Right lung (tissue), 2 donors: ENCODE measurements at regions not wholly inside any gene's neighbourhood (a gene's known extent, or its start where the extent isn't known, plus 50 kb on each side); places are given as distances from the start of the nearest gene placed in this dataset.
"Not testable (repeated sequence)": the region's sequence is repeated elsewhere in the genome, so short reads cannot be mapped to it uniquely, and the experiment has no call there.

Source experiments
- DNase-seq, 2 donors: peaks; one replicate each; pipeline ENCODE4 v3.0.0-alpha.2; 2013

DNA sequence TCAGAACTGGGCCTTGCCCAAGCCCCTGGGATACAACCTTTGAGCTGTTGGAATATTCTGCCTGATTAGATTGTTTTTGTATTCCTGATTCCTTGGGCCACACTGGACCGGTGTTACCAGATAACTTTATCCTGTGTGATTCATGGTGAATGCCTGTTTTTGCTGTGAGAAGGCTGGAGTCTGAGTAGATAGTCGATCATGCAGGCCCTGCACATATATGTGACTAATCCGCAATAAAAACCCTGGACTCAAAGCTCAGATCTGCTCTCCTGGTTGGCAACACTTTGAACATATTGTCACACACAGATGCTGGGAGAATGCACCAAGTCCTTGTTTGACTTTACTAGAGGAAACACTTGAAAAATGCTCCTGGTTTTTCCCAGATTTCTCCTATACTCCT is 183.9 kb upstream of the MBL2 start:
- DNase-seq, result no peak

DNA sequence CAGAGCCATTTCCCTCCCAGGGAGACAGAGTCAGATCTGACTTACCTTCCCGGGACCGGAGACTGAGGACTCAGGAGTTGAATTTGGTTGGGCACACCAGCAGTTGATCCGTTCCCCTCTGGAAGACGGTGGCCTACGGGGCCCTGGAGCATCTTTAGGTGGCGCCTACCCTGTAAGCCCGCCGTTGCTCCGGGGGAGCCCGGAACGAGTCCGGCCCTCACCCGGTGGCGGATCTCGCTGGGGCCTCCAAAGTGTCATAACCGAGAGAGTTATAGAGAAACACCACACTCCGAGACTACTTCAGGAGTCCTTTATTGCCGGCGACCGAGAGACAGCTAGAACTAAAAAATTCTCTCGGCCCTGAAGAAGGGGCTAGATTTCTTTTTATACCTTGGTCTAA is 182.8 kb upstream of the MBL2 start:
- no peak for DNase-seq

DNA sequence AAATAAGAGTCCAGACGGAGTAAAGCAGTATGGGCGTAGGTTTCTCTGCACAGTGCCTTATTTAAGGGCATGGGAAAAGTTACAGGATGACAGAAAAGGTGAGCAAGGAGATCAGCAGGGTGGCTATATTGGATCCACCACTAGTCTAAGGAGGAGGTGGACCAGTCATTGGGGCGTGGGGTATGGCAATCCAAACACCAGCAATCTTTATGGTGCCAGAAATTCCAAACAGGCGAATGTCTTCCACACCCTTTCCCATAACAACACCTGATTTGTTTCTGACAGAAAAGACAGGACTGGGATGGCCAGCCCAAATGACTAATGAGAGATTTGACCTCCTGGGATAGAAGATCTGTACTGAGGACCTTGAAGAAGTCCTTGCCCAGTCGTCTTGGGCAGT is 181.8 kb upstream of the MBL2 start:
- DNase-seq, result no peak

DNA sequence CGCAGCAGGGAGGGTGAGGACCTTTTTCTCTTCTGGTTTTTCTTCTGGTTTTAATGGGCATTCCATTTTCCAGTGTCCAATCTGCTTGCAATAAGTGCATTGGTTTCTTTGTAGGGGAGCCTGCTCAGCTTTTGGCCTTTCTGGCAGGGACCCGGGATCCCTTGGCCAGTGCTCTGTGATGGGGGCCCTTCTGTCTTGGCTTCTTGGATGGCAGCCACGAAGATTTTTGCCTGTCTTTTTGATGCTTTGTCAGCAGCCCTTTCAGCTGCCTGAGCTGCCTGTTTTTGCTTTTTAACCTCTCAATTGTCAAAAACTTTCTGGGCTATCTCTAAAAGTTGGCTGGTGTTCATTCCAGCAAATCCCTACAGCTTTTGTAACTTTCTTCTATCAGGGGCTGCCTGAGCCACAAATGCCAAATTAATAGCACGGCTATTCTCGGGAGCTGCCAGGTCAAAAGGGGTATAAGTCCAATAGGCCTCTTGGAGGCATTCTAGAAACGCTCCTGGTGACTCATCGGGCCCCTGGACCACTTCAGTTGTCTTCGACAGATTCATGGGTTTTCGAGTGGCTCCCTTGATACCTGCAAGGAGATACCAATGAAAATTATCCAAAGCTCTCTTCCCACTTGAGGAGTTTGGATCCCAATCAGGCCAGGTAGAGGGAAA is 179.9 kb upstream of the MBL2 start:
- peak; percentile 39 to 47 for DNase-seq

DNA sequence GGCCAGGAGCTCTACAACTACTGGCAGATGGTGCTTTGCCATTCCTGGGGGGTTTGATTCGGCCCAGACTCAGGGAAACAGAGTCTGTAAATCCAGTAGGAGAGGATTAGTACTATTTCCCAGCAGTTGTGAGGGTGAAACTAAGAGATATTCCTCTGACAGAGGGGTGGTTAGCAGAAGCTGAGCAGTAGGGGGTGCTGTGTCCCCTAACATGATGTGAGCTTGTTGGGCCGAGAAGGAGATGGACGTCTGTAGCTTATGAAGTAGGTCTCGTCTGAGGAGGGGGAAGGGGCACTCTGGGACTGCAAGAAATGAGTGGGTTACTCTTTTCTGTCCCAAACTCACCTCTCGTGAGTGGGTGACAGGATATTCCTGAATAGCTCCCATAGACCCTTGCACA is 179.2 kb upstream of the MBL2 start:
- peak; percentile 15 to 20 for DNase-seq

DNA sequence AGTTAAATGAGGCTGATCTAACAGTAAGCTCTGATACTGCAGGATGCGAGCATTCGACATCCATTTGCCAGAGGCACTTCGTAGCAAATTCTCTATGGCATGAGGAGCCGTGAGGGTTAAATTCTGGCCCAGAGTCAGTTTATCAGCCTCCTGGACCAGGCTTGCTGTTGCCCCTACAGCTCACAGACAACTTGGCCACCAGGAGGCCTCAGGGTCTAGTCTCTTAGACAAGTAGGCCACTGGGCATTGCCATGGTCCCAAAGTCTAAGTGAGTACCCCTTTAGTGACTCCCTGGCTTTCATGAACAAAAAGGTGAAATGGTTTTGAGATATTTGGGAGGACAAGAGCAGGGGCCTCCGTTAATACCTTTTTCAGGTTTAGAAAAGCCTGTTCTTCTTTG is 178.0 kb upstream of the MBL2 start:
- DNase-seq, result no peak

DNA sequence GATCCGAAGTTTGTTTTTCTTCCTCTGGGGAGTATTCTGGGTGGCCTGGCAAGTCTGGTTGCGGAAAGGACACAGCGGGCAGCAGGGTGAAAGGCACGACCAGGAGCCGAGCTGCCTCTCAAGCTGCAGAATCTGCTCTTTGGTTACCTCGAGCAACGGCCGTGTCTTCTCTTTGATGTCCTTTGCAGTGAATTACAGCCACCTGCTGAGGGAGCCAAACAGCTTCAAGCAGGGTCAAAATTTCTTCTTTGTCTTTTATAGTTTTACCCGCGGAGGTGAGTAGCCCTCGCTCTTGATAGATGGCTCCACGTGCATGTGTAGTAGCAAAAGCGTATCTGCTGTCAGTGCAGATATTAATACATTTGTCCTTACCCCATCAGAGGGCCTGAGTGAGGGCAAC is 177.3 kb upstream of the MBL2 start:
- DNase-seq, result no peak

DNA sequence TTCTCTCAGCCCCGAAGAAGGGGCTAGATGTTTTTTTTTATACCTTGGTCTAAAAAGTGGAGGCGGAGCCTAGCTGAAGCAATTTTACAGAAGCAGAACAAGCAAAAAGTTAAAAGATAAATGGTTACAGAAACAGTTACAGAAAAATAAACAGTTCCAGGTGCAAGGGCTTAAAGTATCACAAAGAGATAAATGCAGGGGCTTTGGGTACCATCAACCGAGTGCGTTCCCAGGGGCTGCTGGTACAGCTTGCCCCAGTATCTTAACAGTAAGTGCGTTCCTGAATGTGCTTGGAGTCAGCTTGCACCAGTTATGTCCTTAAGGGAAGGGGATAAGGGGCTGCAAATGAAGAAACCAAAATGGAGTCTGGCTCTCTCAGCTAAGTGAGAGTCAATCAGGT is 173.9 kb upstream of the MBL2 start:
- DNase-seq, result no peak

DNA sequence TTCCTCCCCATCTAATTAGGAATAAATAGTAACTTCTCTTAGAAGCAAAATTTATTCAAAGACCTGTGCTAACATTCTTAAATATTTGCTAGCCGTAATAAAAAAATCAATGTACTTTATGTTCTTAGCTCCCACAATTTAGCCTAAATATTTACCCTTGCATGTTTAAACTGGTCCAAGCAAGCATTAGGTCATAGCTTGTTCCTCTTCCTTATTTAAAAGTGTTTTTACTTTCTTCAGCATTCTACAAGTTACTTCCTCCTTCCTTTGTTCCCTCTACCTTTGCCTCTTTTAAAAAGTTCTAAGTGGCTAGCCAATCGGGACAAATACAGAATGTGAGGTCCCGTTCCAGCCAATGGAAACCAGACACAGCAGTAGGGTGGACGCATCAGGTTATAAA is 172.9 kb upstream of the MBL2 start:
- DNase-seq, result not testable (repeated sequence)

DNA sequence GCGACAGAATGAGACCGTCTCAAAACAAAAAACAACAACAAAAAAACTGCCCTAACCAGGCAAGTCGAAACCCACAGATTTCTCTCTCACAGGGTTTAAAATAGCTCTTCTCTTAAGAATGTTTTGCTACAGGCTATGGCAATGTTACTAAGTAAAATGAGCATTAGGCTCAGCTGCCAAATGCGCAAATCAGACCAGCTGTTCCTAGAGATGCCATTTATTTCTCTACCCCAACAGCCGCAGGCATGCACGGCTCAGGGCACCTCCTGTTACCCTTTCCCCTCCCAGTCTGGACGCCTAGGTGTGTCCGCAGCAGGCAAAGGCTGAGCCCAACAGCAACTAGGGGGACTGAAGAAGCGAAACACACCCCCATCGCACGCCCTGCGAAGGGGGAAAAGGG is 168.3 kb upstream of the MBL2 start:
- no peak for DNase-seq

DNA sequence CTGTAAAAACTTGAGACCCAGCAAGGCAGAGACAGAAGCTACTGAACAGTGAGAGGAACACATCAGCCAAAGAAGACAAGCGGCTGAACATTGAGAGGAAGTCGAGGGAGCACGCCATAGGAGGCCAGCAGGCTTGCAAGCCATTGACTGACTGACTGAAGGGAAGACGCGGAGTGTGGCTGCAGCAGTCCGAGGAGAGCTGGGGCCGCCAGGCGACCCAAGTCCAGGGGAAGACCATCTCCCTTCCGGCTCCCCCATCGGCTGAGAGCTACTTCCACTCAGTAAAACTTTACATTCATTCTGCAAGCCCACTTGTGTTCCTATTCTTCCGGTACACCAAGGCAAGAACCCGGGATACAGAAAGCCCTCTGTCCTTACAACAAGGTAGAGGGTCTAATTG is 167.3 kb upstream of the MBL2 start:
- no peak for DNase-seq

DNA sequence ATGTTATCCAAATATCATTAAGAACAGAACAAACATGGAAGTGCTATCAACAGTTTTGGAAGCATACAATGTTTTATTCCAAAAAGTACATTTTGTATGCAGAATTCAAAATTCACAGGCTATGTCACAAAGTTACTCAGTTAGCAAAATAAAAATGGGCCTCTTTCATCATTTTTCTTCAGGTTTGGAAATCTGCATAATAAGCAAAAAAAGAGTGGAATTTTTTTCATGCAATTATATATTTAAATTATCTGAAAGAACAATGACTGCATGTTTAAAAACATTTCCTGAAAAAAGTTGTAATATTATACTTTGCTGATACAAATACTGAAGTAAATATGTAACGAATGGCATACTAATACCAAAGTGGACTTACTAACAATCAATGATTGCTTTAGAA is 161.2 kb upstream of the MBL2 start:
- DNase-seq, result no peak

DNA sequence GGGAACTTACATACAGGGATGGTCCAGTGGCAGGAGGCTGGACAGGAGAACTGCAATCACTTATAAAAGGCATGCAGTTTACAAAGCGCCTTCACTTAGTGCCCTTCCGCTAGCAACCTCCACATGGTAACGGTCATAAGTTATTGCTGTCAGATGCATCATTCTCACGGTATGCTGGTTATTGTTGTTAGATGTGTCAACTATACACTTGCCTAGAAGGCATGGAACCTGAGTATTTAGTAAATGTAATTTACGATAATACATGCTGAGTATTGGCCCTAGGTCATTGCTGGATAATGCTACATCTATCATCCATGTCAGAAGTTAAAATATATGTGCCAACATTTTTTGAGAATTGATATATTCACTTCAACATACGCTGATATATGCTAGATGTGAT is 155.1 kb upstream of the MBL2 start:
- DNase-seq, result no peak

DNA sequence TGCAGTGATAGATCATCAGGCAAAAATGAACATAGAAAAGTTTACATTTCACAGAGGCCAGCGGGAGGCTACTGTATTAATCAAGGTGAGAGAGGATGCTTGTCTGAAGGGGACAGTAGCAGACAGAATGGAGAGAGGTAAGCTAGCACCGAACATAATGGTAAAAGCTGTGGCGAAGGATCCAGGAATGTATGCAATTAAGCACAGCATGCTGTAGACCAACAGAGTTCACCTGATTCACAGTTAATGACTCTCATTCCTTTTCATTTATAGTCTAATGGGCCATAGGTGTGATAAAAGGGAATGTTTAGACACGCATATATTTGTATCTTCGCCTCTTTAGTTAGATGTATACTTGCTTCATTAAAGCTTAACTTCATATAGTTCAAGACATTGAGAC is 150.9 kb upstream of the MBL2 start:
- DNase-seq, result no peak

DNA sequence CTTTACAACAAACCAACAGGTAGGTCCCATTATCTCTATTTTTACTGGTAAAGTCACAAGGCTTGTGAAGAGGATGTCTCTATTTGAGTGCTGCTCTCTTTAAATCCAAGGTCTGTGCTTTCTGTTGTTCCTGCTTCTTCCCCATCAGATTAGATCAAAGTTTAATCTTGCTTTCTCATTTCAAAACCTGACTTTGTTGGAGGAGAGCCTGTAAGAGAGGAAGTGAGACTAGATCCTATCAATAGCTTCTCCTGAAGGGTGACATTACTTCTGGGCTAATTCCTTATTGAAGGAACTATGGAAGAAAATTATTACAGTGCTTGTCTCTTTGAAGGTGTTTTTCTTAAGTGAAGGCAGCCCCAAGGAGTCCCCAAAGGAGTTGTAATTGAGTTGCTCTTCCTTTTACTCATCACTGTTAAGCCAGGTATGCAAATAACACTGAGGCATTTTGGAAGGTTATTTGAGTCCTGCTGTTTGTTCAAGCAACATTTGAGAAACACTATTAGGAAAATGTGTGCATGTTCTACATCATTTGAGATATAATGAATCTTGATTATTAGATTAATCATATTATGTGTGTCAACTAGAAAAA is 146.2 kb upstream of the MBL2 start:
- no peak for DNase-seq

DNA sequence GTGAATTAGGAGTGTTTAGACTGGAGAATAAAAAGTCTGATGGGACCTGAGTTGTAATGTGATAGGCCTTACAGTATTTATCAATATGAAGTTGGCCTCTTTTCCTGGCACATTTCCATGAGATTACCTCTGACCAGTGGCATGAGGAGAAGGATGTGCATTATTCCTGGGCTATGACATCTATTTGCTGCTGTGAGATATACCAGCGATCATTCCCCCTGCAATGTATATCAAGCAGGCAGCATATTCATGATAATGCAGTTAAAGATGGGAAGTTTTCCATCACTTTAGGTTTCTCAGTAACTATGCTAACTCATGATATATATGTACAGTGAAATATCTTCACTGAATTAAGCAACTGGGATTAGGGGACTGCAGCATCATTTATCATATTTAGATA is 142.8 kb upstream of the MBL2 start:
- DNase-seq, result no peak

DNA sequence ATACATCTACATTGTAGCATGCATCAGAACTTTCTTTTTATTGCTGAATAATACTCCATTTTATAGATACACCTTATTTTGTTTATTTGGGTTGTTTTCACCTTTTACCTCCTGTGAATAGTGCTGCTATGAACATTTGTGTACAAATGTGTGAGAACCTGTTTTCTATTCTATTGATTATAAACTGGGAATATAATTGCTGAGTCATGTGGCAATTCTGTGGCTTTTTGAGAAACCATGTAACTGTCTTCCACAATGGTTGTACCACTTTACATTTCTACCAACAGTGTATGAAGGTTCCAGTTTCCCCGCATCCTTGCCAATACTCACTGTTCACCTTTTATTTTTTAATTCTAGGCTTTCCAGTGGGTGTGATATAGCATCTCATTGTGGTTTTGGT is 138.6 kb upstream of the MBL2 start:
- no peak for DNase-seq

DNA sequence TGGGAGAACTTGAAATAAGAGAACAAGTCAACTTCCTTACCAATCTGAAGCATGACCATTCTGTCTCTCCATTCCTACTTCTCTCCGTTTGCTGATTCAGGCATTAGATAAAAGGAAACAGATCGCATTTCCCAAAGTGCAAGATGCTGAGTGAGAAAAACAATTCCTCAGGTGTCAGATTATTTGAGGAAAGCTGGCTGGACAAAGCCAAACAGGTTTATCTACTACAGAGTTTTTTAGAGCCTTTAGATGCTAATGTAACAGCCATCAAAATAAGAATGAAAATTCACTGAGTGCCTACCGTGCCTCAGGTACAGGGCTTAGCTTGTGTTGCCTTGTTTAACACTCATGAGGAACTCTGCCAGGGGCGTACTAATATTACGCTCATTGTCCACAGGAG is 135.9 kb upstream of the MBL2 start:
- no peak for DNase-seq

DNA sequence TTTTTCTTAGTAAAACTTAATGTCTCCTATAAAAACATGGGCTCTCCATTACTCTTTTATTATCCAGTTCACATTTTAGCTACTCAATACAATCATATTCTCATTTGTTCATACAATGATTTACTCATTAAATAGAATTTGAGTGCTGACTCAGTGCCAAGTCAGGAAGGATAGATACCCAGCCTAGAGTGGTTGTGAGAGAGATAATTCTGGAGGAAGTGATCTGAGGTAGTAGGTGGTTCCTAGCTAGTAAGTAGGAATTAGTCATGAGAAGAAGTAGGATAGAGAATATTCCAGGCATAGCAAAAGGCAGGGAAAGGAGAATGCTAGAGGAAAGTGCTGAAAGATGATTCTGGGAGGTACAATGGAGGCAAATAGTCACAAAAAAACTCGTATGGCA is 133.5 kb upstream of the MBL2 start:
- DNase-seq, result no peak

DNA sequence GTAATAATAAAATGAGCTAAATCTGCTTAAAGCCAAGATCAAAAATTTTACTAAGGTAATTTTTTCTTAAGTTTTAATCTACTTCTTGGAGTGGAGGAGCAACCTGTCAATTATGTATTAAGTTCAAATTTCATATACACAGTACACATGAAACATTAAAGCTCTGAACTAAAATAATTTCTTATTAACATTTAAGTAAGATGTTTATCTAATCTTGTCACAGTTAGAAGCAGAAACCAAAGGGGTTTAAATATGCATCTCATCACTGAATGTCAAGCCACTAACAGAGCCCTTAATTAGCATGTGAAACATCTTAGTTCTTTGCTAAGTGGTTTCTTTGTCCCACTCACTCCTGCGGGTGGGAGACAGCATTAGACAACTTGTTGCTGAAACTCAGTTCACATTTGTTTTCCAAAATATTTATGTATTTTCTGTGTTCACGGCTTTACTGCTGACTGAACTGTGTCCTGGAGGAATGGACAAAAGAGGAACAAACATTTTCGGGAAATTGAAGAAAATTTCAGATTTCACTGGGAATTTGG is 130.9 kb upstream of the MBL2 start:
- DNase-seq, result no peak

DNA sequence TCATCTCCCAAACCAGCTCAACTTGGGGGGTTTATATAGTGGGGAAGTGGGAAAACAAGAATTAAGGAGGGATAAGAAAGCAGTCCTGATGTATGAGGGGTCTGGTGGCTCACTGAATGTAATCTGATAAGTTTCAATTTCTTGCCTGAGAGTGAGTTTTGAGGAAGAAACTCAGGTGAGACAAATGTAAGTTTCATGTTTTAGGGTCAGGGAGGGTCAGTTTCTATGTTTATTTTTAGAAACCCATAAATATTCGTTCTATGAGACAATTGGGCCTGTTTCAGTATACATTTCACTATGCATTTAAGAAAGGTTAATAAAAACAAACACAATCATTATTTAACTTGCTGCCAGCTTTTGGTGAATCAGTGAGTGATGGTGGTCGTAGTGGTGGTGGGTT is 128.0 kb upstream of the MBL2 start:
- DNase-seq, result no peak

DNA sequence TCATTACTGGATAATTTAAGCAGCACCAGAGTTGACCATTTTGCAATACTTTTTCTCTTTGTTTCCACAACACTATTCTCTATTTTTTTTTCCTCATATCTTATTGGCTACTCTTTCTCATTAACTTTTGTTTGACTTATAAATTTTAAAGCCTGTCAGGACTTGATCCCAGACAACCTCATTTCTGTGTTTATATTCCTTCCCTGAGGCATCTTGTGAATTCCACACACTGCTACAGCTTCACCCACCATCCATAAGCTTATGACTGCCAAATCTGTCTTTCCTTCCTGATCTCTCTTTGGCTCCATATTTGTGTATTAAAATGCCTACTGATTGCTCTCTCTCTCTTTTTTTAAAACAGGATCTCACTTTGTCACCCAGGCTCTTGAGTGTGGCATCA is 124.6 kb upstream of the MBL2 start:
- DNase-seq, result no peak

DNA sequence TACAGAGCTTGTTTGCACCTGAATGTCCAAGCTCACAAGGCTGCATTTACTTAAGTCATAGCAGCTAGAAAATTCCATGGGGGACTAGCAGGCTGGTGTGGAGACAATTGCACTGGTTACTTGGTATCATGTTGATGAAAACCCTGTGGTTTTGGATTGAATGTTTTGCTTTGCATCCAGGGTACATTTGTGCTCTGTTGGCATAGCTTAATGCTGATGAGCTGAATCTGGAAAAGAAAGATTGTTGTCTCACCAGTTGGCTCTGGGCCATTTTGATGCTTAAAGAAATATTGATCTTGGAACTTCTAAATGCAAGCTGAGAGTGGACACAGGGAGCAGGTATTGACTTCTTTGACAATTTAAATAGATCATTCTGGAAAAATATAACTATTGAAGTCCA is 122.5 kb upstream of the MBL2 start:
- no peak for DNase-seq

DNA sequence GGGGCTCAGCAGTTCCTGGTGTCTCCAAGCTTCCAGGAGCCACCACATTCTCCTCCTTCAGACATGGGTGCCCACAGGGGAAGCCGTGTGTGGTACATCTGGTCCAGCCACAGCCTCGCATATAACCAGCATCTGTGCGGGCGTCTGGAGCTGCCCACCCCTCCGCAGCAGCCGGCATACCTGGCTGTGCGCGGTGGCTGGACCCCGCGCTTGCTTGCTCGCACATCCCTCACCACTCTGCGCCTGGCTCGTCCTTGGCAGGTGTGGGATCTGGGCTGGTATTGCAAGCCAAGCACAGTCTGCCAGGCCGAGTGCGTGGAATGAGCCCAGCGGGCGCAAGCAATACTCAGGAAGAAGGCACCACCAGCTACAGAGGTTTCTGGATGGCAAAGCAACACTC is 117.7 kb upstream of the MBL2 start:
- no peak for DNase-seq
